IPS-18c (cell line): ENCODE measurements at regions not wholly inside any gene's neighbourhood (a gene's known extent, or its start where the extent isn't known, plus 50 kb on each side); places are given as distances from the start of the nearest gene placed in this dataset.
"Not testable (repeated sequence)": the region's sequence is repeated elsewhere in the genome, so short reads cannot be mapped to it uniquely, and the experiment has no call there.

Experiments used
- H3K4me3 ChIP-seq: 2 replicates; pipeline ENCODE4 v1.7.0; 2013; ENCODE audit warnings: low read depth, mild to moderate bottlenecking, low read length, moderate library complexity; ENCODE audit not compliant: insufficient read depth
- H3K9me3 ChIP-seq: one replicate; pipeline ENCODE4 v1.6.1; 2013; ENCODE audit warnings: mild to moderate bottlenecking, low read length, moderate library complexity; ENCODE audit not compliant: control insufficient read depth, insufficient read depth

- H3K9me3 ChIP-seq, result no peaks in the 10 kb centered on the region
Measured at GRCh38 chr4:33890841-33891240, 2353.5 kb downstream of the ARAP2 start.

GRCh38 chr4:33911959-33912358, 2332.4 kb downstream of the ARAP2 start:
- H3K4me3 ChIP-seq, result no peak overlapping the region
- H3K9me3 ChIP-seq, result no peaks in the 10 kb centered on the region

More at GRCh38 chr4:33890841-33891240, 2353.5 kb downstream of the ARAP2 start:
- H3K4me3 ChIP-seq, result no peak overlapping the region

GRCh38 chr4:33914386-33914785, 2329.9 kb downstream of the ARAP2 start:
- no peak overlapping the region for H3K4me3 ChIP-seq
- H3K9me3 ChIP-seq, result no peaks in the 10 kb centered on the region

GRCh38 chr4:33923469-33923868, 2320.8 kb downstream of the ARAP2 start:
- Histone ChIP-seq H3K4me3 (no peak overlapping the region), H3K9me3 (no peaks in the 10 kb centered on the region)

- no peak overlapping the region for H3K4me3 ChIP-seq
- no peaks in the 10 kb centered on the region for H3K9me3 ChIP-seq
Measured at GRCh38 chr4:33924239-33924638, 2320.1 kb downstream of the ARAP2 start.

- Histone ChIP-seq H3K9me3 (no peaks in the 10 kb centered on the region), H3K4me3 (no peak overlapping the region)
Measured at GRCh38 chr4:33924811-33925210, 2319.5 kb downstream of the ARAP2 start.

GRCh38 chr4:33930497-33930896, 2313.8 kb downstream of the ARAP2 start:
- Histone ChIP-seq H3K9me3 (no peaks in the 10 kb centered on the region), H3K4me3 (no peak overlapping the region)

GRCh38 chr4:33931026-33931425, 2313.3 kb downstream of the ARAP2 start:
- H3K4me3 ChIP-seq, result no peak overlapping the region
- no peaks in the 10 kb centered on the region for H3K9me3 ChIP-seq

- no peak overlapping the region for H3K4me3 ChIP-seq
- no peaks in the 10 kb centered on the region for H3K9me3 ChIP-seq
Measured at GRCh38 chr4:33940281-33940680, 2304.0 kb downstream of the ARAP2 start.

GRCh38 chr4:33941854-33942253, 2302.5 kb downstream of the ARAP2 start:
- Histone ChIP-seq H3K4me3 (no peak overlapping the region), H3K9me3 (no peaks in the 10 kb centered on the region)

- Histone ChIP-seq H3K4me3 (no peak overlapping the region), H3K9me3 (no peaks in the 10 kb centered on the region)
Measured at GRCh38 chr4:33948921-33949320, 2295.4 kb downstream of the ARAP2 start.

- not testable (repeated sequence) for H3K9me3 ChIP-seq, H3K4me3 ChIP-seq
Measured at GRCh38 chr4:33953848-33954247, 2290.5 kb downstream of the ARAP2 start.

- H3K9me3 ChIP-seq, result no peaks in the 10 kb centered on the region
- H3K4me3 ChIP-seq, result no peak overlapping the region
Measured at GRCh38 chr4:33954759-33955158, 2289.6 kb downstream of the ARAP2 start.

GRCh38 chr4:33959519-33959918, 2284.8 kb downstream of the ARAP2 start:
- H3K9me3 ChIP-seq, result no peaks in the 10 kb centered on the region

GRCh38 chr4:33961761-33962160, 2282.6 kb downstream of the ARAP2 start:
- no peak overlapping the region for H3K4me3 ChIP-seq
- H3K9me3 ChIP-seq, result no peaks in the 10 kb centered on the region

More at GRCh38 chr4:33959519-33959918, 2284.8 kb downstream of the ARAP2 start:
- H3K4me3 ChIP-seq, result no peak overlapping the region

- no peaks in the 10 kb centered on the region for H3K9me3 ChIP-seq
- H3K4me3 ChIP-seq, result no peak overlapping the region
Measured at GRCh38 chr4:33966808-33967207, 2277.5 kb downstream of the ARAP2 start.

- Histone ChIP-seq H3K4me3 (no peak overlapping the region), H3K9me3 (no peaks in the 10 kb centered on the region)
Measured at GRCh38 chr4:33974270-33974669, 2270.0 kb downstream of the ARAP2 start.

- Histone ChIP-seq H3K4me3 (no peak overlapping the region), H3K9me3 (no peaks in the 10 kb centered on the region)
Measured at GRCh38 chr4:33975995-33976394, 2268.3 kb downstream of the ARAP2 start.

- H3K9me3 ChIP-seq, H3K4me3 ChIP-seq: not testable (repeated sequence)
Measured at GRCh38 chr4:33979781-33980180, 2264.5 kb downstream of the ARAP2 start.
